ENCODE measurements at regions not wholly inside any gene's neighbourhood (a gene's known extent, or its start where the extent isn't known, plus 50 kb on each side); places are given as distances from the start of the nearest gene placed in this dataset.
"Not testable (repeated sequence)": the region's sequence is repeated elsewhere in the genome, so short reads cannot be mapped to it uniquely, and the experiment has no call there.

DNA sequence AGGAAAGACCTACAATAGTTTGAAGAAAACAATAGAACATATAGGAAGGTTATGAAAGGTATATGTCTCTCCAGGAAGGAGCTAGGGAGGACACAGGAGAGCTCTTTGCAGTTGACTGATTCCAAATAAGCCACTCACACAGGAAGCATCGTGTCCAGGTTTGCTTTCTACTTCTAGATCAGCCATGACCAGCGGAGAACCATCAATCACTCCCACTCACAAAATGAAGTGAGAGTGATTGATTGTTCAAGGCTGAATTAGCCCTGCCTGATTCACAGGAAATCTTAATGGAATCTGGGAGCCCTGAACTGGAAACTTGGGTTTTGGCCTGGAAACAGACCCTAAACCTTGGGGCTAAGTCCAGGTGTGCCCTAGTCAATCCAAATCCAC lies 1292.2 kb upstream of the ZEB2 start:
- WGBS, 3 donors, result 70 to 77% (median 75%) methylated on average over 2 of the region's 2 CpGs
- H3K27ac ChIP-seq (ENCODE audit: low read depth, low read length), result no peak overlapping the region

DNA sequence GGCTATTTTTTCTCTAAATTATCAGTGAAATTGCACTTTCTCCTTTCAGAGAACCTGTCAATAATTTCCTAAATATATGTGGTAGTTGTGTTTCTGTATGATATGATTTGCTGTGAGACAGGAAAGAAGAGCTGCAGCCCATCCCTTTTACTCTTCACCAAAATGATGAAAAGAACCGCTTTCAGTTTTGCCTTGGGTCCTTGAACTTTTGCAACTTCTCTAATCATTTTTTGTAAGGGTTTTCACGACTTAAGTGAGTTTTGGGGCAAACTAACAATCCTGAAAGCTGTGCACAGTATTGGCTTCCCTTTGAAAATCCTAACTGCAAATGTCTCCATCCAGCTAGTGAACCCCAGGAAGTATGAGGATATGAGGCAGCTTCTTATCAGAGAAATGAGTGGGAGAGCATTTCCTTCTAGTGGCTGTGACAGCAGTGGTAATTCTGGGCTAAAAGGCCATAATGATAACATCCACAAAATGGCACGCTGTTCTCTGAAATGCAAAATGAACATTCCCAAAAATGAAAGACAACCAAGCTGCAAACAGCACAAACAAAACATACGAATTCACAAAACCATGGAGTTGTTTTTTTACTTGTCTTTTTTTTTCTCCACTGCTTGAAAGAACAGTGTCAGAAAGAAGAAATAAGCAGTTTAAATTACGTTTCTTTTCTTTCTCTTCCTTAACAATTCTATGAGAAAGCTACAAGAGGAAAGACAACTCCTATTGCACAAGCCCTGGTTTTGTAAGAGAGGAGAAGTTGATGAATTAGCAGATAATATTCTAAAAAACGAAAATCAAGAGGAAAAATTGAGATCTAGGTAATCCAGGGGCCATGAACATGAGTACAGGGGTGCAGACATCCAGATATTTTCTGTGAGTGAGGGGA lies 1291.6 kb upstream of the ZEB2 start:
- no peak overlapping the region for H3K27ac ChIP-seq (ENCODE audit: low read depth, low read length)
- WGBS, 3 donors, result 23 to 60% (median 37%) methylated on average over 6 of the region's 6 CpGs

DNA sequence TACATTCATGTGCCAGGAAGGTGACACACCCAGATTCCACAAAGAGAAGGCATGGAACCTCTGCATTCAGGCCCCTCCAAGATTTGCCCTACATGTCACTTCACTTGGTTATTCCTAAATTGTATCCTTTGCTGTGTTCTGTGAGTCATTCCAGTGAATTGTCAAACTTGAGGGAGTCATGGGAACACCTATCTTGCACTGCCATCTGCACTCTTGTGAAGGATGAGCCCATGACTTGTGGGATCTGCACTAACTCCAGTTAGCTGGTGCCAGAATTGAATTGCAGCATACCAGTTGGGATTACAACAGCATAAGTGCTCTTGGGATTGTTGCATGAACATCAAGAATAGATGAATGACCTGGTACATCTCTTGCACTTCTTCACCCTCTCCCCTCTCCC lies 1288.0 kb upstream of the ZEB2 start:
- no peak overlapping the region for H3K27ac ChIP-seq (ENCODE audit: low read depth, low read length)

DNA sequence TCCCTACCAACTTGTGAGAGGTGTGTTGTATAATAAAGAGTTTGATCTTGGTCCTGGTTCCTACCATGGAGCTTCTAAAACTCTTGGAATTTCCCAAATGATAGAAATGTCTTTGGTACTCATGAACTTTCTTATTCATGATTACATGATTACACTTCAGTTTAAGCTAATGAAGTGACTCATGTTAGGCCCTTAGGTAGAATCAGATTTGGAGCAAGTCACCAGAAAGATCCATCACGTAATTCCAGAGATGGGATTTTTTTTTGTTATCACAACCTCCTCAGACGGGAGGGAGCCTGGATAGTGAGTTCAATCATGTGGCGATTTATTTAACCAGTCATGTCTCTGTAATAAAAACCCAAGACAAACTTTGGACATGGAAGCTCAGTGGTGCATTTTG lies 1287.6 kb upstream of the ZEB2 start:
- no peak overlapping the region for H3K27ac ChIP-seq (ENCODE audit: low read depth, low read length)
- whole genome bisulfite sequencing, 3 donors, result 87 to 98% (median 93%) methylated on average over 3 of the region's 3 CpGs

DNA sequence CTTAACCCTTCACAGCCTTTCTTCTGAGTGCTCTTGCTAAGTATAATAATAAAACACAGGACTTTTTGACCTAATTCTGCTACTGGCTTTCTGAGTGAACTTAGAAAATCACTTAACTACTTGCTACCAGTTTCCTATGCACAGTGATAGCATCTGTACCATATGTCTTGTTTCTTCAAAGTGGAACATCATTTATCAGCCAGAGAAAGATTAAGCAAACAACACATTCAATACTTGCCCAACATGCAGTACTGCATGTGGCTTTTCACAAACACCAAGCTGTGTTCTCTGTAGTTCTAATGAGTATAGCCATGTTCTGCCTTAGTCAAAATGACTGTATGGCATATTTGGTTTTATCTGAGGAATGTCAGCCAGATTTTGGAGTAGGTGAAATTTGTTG lies 1286.6 kb upstream of the ZEB2 start:
- no peak overlapping the region for H3K27ac ChIP-seq (ENCODE audit: low read depth, low read length)

DNA sequence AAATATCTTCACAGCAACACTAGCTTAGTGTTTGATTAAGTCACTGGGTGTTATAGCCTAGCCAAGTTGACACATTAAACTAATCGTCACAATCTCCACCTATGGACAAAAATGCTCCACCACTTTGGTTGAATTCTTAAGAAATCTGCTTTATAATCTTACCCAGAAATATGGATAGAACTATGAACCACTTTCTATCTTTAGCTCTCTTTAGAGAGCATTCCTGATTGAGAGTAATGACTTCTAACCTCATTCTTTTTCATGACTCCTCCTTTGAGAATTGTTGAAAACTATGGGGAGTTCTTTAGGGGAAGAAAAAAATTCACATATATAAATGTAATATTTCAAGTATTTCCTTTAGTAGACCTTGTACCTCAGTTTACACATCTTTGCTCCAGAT lies 1282.2 kb upstream of the ZEB2 start:
- H3K27ac ChIP-seq (ENCODE audit: low read depth, low read length), result no peak overlapping the region
- 59 to 85% (median 66%) methylated on average over 1 of the region's 1 CpG for WGBS, 3 donors

DNA sequence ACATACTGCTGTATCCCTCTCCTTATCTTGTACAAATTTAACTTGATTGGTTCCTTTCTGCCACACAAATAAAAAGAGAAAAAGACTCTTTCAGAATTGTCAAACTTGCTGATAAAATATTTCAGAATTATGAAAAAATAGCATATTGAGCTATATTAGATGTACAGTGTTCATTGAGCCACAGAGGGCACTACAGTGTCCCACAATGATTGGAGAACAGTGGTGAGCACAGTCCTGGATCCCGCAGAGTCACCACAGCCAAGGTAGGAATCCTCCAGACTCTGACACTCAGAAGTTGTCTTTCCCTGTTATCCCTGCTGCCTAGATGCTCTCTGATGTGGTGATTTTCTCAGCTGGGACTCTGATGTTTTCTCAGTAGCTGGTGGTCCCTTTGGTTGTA lies 1281.3 kb upstream of the ZEB2 start:
- no peak overlapping the region for H3K27ac ChIP-seq (ENCODE audit: low read depth, low read length)
- WGBS, 3 donors, result 95 to 100% (median 96%) methylated on average over 1 of the region's 1 CpG

DNA sequence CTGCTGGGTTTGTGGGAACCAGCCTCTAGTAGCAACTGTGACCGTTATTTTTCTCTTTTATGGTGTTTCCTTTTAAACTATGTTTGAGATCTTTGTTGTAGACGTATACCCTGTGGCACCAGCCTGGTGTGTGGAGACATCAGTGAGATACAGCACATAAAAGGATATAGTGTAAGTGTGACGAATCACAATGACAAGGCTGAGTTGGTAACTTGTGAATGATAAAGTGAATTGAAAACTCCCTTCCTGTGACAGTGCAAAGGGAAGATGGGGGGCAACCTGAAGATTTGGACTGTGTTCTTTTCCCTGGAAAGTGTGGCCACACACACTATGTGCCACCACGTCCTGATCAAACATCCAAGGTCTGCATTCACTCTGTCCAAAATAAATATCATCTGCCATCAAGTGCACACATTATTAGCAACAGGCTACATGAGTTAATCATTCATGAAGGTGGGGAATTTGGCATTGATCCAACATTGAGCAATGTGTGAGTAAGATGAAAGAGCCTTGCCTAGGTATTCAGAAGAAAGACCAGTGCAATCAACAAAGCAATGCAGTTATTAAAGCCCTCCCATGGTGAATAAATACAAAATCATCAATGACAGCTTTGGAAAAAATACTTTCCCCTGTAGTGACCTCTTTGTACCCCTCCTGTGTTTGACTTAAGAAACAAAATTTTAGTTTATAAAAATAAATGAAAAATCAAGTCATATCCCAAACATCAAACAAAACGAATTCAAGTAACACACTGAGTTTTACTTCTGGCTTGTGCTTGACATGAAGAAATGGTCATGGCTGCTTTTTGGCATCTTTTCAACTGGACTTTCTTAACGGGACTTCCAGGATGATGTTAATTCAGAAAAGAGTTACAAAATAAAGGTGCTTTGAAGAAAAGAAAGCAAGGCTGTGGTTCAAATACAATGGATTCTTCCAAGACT lies 1280.5 kb upstream of the ZEB2 start:
- 39 to 81% (median 73%) methylated on average over 6 of the region's 6 CpGs for WGBS, 3 donors

DNA sequence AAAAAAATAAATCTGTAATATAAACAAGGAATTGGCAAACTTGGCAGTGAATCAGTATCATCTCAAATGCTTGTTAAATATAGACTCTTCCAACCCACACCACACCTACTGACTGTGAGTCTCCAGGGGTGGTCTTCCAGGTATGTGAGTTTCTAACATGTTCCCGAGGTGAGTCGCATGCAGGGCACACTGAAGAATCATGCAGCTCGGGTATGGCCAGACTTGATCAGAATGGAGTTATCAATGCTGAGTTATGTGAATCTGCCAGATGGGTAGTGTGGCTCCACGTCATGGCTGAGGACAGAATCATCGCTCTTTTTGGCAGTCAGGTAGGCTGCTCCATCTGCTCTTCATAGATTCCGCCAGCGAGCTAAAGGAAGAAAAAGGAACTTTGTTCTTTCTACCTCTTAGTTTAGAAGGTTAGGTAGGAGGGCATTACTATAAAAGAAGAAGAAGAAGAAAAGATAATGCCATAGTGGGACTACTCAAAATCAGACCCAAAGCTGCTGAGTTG lies 1279.7 kb upstream of the ZEB2 start:
- WGBS, 3 donors, result 89 to 97% (median 95%) methylated on average over 7 of the region's 7 CpGs

More for the DNA sequence above, 1280.5 kb upstream of the ZEB2 start:
- no peak overlapping the region for H3K27ac ChIP-seq (ENCODE audit: low read depth, low read length)

DNA sequence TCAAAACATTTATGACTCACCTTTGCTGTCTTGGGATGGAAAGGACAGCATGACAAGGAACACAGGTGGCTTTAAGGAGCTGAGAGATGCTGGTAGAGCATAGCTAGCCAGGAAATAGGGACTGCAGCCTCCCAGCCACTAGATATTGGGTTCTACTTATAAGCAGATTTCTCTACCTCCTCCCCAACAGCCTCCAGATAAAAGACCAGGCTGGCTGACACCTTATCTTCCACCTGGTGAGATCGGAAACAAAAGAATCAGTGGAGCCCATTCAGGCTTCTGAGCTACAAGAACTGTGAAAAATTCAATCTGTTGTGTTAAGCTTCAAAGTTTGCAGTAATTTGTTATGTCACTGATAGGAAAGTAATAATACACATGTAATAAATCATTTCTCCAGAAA lies 1278.5 kb upstream of the ZEB2 start:
- H3K27ac ChIP-seq (ENCODE audit: low read depth, low read length), result no peak overlapping the region
- 86 to 92% (median 90%) methylated on average over 1 of the region's 1 CpG for WGBS, 3 donors

More for the DNA sequence above, 1279.7 kb upstream of the ZEB2 start:
- H3K27ac ChIP-seq (ENCODE audit: low read depth, low read length), result no peak overlapping the region

DNA sequence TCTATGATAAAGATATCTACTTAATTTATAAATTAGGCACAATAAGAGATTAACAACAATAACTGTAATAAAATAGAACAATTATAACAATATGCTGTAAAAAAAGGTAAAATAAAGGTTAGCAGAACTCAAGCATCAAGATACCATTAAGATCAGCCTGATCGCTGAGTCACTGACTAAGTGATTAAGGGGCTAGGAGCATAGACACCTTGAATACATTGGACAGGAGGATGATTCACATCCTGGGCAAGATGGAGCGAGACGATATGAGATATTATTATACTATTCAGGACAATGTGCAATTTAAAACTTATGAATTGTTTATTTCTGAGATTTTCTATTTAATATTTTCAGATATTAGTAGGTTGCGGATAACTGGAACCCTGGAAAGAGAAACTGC lies 1277.8 kb upstream of the ZEB2 start:
- 93 to 99% (median 94%) methylated on average over 4 of the region's 4 CpGs for WGBS, 3 donors

DNA sequence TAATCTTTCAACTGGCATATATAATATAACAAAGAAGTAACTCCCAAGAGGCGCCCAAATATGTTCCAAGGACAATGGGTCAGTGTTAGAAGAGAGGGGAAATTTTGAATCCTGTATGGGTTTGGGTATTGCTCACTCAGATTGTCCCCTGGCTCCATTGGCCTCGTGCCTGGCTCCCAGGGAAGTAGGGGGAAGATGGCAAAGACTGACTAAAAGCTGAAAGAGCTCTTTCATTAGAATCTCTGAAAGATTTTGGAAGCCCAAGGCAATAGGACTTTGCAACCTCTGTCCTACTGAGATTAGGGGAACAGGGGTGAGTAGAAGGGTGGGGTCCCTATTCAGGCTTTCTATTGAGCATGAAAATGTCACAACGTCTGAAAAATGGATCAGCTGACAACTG lies 1272.8 kb upstream of the ZEB2 start:
- 76 to 82% (median 76%) methylated on average over 3 of the region's 3 CpGs for WGBS, 3 donors

More for the DNA sequence above, 1277.8 kb upstream of the ZEB2 start:
- no peak overlapping the region for H3K27ac ChIP-seq (ENCODE audit: low read depth, low read length)

DNA sequence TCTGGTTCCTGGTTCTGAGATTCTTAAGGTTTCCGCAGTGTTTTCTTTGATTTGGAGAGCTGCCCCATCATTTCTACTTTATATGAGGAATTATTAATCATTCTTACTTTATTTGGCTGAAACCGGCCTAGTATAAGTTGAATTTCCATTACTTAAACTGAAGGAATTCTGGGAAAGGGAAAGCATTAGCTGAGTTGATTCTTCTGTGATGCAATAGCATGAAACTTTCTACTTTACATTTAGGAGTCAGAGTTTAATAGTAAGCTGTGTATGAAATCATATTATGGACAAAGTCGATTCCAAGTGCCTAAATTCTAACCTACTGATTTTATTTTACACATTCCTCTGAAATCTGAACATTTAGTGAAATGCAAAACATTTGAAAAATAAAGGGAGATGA lies 1269.7 kb upstream of the ZEB2 start:
- WGBS, 3 donors, result 86 to 91% (median 90%) methylated on average over 3 of the region's 3 CpGs
- no peak overlapping the region for H3K27ac ChIP-seq (ENCODE audit: low read depth, low read length)

More for the DNA sequence above, 1272.8 kb upstream of the ZEB2 start:
- no peak overlapping the region for H3K27ac ChIP-seq (ENCODE audit: low read depth, low read length)

DNA sequence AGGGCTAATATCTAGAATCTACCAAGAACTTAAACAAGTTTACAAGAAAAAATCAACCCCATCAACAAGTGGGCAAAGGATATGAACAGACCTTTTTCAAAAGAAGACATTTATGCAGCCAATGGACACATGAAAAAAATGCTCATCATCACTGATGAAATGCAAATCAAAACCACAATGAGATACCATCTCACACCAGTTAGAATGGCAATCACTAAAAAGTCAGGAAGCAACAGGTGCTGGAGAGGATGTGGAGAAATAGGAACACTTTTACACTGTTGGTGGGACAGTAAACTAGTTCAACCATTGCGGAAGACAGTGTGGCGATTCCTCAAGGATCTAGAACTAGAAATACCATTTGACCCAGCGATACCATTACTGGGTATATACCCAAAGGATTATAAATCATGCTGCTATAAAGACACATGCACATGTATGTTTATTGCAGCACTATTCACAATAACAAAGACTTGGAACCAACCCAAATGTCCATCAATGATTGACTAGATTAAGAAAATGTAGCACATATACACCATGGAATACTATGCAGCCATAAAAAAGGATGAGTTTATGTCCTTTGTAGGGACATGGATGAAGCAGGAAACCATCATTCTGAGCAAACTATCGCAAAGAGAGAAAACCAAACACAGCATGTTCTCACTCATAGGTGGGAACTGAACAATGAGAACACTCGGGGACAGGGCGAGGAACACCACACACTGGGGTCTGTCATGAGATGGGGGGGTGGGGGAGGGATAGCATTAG lies 1267.9 kb upstream of the ZEB2 start:
- whole genome bisulfite sequencing, 3 donors, result 96 to 99% (median 97%) methylated on average over 6 of the region's 6 CpGs
- H3K27ac ChIP-seq (ENCODE audit: low read depth, low read length), result not testable (repeated sequence)

DNA sequence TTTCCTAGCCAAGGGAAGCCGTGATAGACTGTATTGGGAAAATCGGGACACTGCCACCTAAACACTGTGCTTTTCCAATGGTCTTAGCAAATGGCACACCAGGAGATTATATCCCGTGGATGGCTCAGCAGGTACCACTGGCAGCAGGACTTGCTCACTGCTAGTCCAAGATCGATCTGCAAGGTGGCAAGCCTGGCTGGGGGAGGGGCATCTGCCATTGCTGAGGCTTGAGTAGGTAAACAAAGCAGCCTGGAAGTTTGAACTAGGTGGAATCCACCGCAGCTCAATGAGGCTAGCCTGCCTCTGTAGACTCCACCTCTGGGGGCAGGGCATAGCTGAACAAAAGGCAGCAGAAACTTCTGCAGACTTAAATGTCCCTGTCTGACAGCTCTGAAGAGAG lies 1262.7 kb upstream of the ZEB2 start:
- H3K27ac ChIP-seq (ENCODE audit: low read depth, low read length), result not testable (repeated sequence)
- WGBS, 3 donors, result 92 to 97% (median 93%) methylated on average over 5 of the region's 5 CpGs

DNA sequence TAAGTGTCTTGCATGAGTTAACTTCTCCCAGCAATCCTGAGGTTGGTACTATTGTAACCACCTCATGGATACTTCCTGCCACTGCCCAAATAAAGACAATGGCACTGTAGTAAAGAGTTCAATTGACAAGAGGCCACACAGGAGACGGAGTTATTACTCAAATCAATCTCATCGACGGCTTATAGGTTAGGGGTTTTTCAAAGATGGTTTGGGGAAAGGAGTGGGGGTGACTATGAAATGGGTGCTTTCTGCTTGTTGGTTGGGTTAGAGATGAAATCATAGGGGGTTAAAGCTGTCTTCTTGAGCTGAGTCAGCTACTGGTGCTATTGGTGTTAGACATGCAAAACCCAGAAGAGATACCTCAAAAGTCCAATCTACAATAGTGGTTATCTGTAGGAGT lies 1258.0 kb upstream of the ZEB2 start:
- 92 to 96% (median 94%) methylated on average over 3 of the region's 3 CpGs for WGBS, 3 donors
- H3K27ac ChIP-seq (ENCODE audit: low read depth, low read length), result no peak overlapping the region

DNA sequence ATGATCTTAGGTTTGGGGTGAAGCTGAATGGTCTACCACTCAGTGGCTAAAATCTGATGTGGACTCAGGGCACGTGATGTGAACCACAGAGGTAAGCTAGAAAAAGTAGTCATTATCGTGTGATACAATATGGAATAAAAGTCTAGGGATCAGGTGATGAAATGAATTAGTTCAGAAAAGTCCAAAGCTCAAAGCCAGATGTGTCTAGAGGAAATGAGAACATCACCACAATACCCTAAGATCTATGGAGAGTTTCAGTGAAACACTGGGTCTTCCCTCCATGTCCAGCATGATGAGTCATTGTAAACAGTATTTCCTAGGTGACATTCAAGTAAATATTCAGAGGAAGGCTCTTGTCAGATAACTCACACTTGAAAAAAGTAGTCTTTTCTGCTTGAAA lies 1257.4 kb upstream of the ZEB2 start:
- WGBS, 3 donors, result 84 to 91% (median 87%) methylated on average over 2 of the region's 2 CpGs
- no peak overlapping the region for H3K27ac ChIP-seq (ENCODE audit: low read depth, low read length)

DNA sequence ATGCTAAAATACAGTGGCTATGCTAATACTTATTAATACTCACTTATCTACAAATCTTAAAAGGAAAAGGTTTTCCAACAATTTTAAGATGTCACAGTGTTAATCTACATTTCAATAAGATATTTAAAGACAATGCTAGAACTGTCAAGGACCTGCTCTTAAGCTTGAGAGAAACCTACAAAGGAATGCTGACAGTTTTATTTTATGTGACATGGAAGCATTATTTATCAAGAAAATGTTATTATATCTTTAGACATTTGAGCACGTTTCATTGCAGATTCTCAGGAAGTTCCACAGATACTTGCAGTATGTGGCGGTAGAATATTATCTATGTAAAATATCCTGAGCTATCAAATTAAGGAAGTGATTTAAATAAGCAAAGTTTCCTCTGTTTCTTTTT lies 1255.7 kb upstream of the ZEB2 start:
- H3K27ac ChIP-seq (ENCODE audit: low read depth, low read length), result no peak overlapping the region
- WGBS, 3 donors, result 46 to 53% (median 51%) methylated on average over 2 of the region's 2 CpGs

DNA sequence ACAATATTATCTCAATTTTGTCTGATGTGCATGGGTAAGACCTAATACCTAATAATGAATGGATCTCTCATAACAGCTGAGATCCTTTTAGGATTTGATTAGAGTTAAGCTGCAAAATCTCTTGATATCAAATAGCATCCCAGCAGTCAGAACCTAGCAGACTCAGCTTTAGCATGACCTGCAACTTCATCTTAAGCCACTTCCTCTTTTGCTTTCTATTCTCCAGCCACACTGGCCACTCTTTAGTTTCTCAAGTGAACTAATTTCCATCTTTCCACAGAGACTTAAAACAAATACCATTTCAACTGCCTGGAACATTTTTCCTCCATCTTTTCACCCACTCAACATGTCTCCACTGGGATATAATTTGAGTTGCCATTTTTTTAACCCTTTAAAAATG lies 1251.6 kb upstream of the ZEB2 start:
- no peak overlapping the region for H3K27ac ChIP-seq (ENCODE audit: low read depth, low read length)

Data from adipose tissue (tissue), 3 donors.